ENCODE measurements at regions not wholly inside any gene's neighbourhood (a gene's known extent, or its start where the extent isn't known, plus 50 kb on each side); places are given as distances from the start of the nearest gene placed in this dataset.

GRCh38 chr16:63326736-63327339 is 1290.6 kb upstream of the CDH8 start:
- TF ChIP-seq, protein P1, sequence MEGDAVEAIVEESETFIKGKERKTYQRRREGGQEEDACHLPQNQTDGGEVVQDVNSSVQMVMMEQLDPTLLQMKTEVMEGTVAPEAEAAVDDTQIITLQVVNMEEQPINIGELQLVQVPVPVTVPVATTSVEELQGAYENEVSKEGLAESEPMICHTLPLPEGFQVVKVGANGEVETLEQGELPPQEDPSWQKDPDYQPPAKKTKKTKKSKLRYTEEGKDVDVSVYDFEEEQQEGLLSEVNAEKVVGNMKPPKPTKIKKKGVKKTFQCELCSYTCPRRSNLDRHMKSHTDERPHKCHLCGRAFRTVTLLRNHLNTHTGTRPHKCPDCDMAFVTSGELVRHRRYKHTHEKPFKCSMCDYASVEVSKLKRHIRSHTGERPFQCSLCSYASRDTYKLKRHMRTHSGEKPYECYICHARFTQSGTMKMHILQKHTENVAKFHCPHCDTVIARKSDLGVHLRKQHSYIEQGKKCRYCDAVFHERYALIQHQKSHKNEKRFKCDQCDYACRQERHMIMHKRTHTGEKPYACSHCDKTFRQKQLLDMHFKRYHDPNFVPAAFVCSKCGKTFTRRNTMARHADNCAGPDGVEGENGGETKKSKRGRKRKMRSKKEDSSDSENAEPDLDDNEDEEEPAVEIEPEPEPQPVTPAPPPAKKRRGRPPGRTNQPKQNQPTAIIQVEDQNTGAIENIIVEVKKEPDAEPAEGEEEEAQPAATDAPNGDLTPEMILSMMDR (IDR thresholded peaks at IDR 0.05) = no peak
- no peak for TF ChIP-seq POLR2A (IDR thresholded peaks at IDR 0.05)

All from testis (tissue), 2 donors.